NCI-H510A treated with DMSO at 0.1 percent for 48 hours (cell line): ENCODE measurements at regions not wholly inside any gene's neighbourhood (a gene's known extent, or its start where the extent isn't known, plus 50 kb on each side); places are given as distances from the start of the nearest gene placed in this dataset.

Source experiments
- DNase-seq: peaks from one replicate; lab custom pipeline; 2025; lab: John Stamatoyannopoulos, UW

- DNase-seq, result no peak
Measured at GRCh38 chr3:81967393-81967792, 205.9 kb upstream of the GBE1 start.

GRCh38 chr3:81965696-81966095 lies 204.3 kb upstream of the GBE1 start:
- no peak for DNase-seq

- no peak for DNase-seq
Measured at GRCh38 chr3:81962396-81962795, 201.0 kb upstream of the GBE1 start.

- DNase-seq, result no peak
Measured at GRCh38 chr3:81958972-81959640, 197.7 kb upstream of the GBE1 start.

- peak; percentile 27 for DNase-seq
Measured at GRCh38 chr3:81955878-81956277, 194.4 kb upstream of the GBE1 start.

- DNase-seq, result no peak
Measured at GRCh38 chr3:81953111-81953510, 191.7 kb upstream of the GBE1 start.

GRCh38 chr3:81952141-81952540 lies 190.7 kb upstream of the GBE1 start:
- DNase-seq, result no peak

GRCh38 chr3:81951636-81952035 lies 190.2 kb upstream of the GBE1 start:
- no peak for DNase-seq

GRCh38 chr3:81951106-81951505 lies 189.7 kb upstream of the GBE1 start:
- no peak for DNase-seq

GRCh38 chr3:81947359-81947758 lies 185.9 kb upstream of the GBE1 start:
- DNase-seq, result no peak

GRCh38 chr3:81938681-81939080 lies 177.2 kb upstream of the GBE1 start:
- no peak for DNase-seq

GRCh38 chr3:81936817-81937216 lies 175.4 kb upstream of the GBE1 start:
- DNase-seq, result no peak

GRCh38 chr3:81932681-81933080 lies 171.2 kb upstream of the GBE1 start:
- no peak for DNase-seq

GRCh38 chr3:81931265-81932251 lies 170.1 kb upstream of the GBE1 start:
- DNase-seq, result no peak

GRCh38 chr3:81929697-81930096 lies 168.3 kb upstream of the GBE1 start:
- DNase-seq, result no peak

- no peak for DNase-seq
Measured at GRCh38 chr3:81927811-81928210, 166.4 kb upstream of the GBE1 start.

GRCh38 chr3:81925385-81925784 lies 163.9 kb upstream of the GBE1 start:
- no peak for DNase-seq

- DNase-seq, result no peak
Measured at GRCh38 chr3:81923038-81923437, 161.6 kb upstream of the GBE1 start.

- DNase-seq, result no peak
Measured at GRCh38 chr3:81922404-81922803, 161.0 kb upstream of the GBE1 start.

- DNase-seq, result no peak
Measured at GRCh38 chr3:81920816-81921215, 159.4 kb upstream of the GBE1 start.

GRCh38 chr3:81916890-81917289 lies 155.4 kb upstream of the GBE1 start:
- no peak for DNase-seq

GRCh38 chr3:81913886-81914663 lies 152.6 kb upstream of the GBE1 start:
- no peak for DNase-seq

- no peak for DNase-seq
Measured at GRCh38 chr3:81911221-81911620, 149.8 kb upstream of the GBE1 start.
